ENCODE measurements at regions not wholly inside any gene's neighbourhood (a gene's known extent, or its start where the extent isn't known, plus 50 kb on each side); places are given as distances from the start of the nearest gene placed in this dataset.

DNA sequence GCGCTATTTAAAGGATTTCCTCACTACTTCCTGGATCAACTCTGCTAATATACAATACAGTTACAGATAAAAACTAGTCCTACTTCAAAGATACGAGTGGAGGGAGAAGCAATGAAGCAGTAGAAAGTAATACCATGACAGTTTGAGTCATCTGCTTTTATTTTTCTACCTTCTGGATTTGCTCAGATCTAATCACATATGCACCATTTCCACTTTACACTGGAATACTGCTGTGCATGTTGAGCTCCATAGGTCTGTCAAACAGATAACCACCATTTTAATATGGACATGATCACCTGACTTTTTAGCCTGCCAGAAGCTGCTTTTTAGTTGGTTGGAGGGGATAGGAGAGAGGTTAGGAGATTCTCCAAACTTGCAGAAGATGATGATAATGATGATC, 92.5 kb downstream of the MMUT start:
- Histone ChIP-seq H3K4me1 (ENCODE audit: control insufficient read depth, insufficient read depth, low read length) (no peaks in the 10 kb centered on the region), H3K27me3 (ENCODE audit: control insufficient read depth, insufficient read depth, low read length) (no peaks in the 10 kb centered on the region), H3K27ac (ENCODE audit: low read depth, low read length) (no peak overlapping the region), H3K4me3 (ENCODE audit: low read length) (no peak overlapping the region), H3K9ac (ENCODE audit: low read length) (no peak overlapping the region), H3K36me3 (ENCODE audit: control insufficient read depth, insufficient read depth, low read length) (no peaks in the 10 kb centered on the region)

DNA sequence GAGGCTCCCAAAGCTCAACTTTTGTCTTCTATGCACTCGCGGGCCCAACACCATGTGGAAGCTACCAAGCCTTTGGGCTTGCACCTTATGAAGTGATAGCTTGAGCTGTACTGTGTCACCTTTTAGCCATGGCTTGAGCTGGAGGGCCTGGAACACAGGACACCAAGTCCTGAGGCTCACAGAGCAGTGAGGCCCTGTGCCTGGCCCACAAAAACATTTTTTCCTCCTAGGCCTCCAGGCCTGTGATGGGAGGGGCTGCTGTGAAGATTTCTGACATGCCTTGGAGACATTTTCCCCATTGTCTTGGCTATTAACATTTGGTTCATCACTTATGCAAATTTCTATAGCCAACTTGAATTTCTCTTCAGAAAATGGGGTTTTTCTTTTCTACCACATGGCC, 96.5 kb downstream of the MMUT start:
- Histone ChIP-seq H3K27ac (ENCODE audit: low read depth, low read length) (no peak overlapping the region), H3K27me3 (ENCODE audit: control insufficient read depth, insufficient read depth, low read length) (no peaks in the 10 kb centered on the region), H3K4me3 (ENCODE audit: low read length) (no peak overlapping the region), H3K4me1 (ENCODE audit: control insufficient read depth, insufficient read depth, low read length) (no peaks in the 10 kb centered on the region), H3K9ac (ENCODE audit: low read length) (no peak overlapping the region), H3K36me3 (ENCODE audit: control insufficient read depth, insufficient read depth, low read length) (no peaks in the 10 kb centered on the region)

DNA sequence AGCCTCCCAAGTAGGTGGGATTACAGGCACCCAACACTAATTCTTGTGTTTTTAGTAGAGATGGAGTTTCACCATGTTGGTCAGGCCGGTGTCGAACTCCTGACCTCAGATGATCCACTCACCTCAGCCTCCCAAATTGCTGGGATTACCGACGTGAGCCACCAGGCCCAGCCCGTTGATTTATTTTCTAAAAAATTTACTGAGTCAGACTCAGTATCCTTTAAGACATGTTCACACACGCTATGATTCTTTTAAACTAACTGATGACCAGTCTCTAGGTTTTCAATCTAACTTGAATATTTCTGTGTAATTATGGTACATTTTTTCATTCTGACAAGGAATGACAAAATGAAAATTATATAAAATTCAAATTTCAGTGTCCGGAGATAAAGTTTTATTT, 114.5 kb downstream of the MMUT start:
- no peaks in the 10 kb centered on the region for H3K36me3 ChIP-seq (ENCODE audit: control insufficient read depth, insufficient read depth, low read length)
- no peaks in the 10 kb centered on the region for H3K27me3 ChIP-seq (ENCODE audit: control insufficient read depth, insufficient read depth, low read length)
- H3K4me1 ChIP-seq (ENCODE audit: control insufficient read depth, insufficient read depth, low read length): no peaks in the 10 kb centered on the region
- no peak overlapping the region for H3K9ac ChIP-seq (ENCODE audit: low read length)
- no peak overlapping the region for H3K27ac ChIP-seq (ENCODE audit: low read depth, low read length)
- H3K4me3 ChIP-seq (ENCODE audit: low read length): no peak overlapping the region

DNA sequence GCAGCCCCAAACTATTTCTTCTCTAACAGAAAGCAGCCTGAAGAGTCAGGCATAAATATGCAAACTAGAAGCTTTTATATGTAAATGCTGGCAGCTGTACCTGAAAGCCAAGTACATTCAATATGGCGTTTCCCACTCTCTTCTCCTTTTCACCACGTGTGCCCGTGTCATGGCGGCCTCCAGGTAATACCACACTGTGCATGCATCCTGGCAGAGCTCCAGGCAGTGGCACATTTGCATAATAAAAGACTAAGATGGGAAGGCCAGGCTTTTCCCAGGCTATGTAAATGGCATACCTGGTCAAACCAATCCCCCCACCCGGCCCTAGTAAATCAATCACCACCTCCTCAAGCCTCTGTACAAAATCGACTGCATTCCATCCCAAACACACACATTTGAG, 120.6 kb downstream of the MMUT start:
- H3K27me3 ChIP-seq (ENCODE audit: control insufficient read depth, insufficient read depth, low read length): no peaks in the 10 kb centered on the region
- no peak overlapping the region for H3K27ac ChIP-seq (ENCODE audit: low read depth, low read length)
- no peaks in the 10 kb centered on the region for H3K4me1 ChIP-seq (ENCODE audit: control insufficient read depth, insufficient read depth, low read length)
- H3K36me3 ChIP-seq (ENCODE audit: control insufficient read depth, insufficient read depth, low read length): no peaks in the 10 kb centered on the region
- H3K4me3 ChIP-seq (ENCODE audit: low read length): no peak overlapping the region
- no peak overlapping the region for H3K9ac ChIP-seq (ENCODE audit: low read length)

DNA sequence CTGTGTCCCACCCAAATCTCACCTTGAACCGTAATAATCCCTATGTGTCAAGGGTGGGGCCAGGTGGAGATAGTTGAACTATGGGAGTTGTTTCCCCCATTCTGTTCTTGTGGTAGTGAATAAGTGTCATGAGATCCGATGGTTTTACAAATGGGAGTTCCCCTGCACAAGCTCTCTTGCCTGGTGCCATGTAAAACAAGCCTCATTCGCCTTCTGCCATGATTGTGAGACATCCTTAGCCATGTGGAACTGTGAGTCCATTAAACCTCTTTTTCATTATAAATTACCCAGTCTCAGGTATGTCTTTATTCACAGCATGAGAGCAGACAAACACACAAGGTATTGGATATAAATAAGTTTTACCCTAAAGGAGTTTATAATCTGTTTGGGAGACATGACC, 121.2 kb downstream of the MMUT start:
- H3K27ac ChIP-seq (ENCODE audit: low read depth, low read length): no peak overlapping the region
- no peak overlapping the region for H3K9ac ChIP-seq (ENCODE audit: low read length)
- H3K36me3 ChIP-seq (ENCODE audit: control insufficient read depth, insufficient read depth, low read length): no peaks in the 10 kb centered on the region
- H3K4me1 ChIP-seq (ENCODE audit: control insufficient read depth, insufficient read depth, low read length): no peaks in the 10 kb centered on the region
- no peak overlapping the region for H3K4me3 ChIP-seq (ENCODE audit: low read length)
- H3K27me3 ChIP-seq (ENCODE audit: control insufficient read depth, insufficient read depth, low read length): no peaks in the 10 kb centered on the region

DNA sequence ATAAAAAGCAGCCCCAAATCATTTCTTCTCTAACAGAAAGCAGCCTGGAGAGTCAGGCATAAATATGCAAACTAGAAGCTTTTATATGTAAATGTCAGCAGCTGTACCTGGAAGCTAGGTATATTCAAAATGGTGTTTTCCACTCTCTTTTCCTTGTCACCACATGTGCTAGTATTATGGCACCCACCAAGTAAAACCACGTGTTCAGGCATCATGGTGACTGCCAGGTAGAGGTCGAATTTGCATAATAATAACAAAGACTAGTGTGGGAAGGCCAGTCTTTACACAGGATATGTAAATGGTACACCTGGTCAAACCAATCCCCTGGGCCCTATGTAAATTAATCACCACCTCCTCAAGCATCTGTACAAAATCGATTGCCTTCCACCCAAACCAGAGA, 124.0 kb downstream of the MMUT start:
- Histone ChIP-seq H3K4me1 (ENCODE audit: control insufficient read depth, insufficient read depth, low read length) (no peaks in the 10 kb centered on the region), H3K4me3 (ENCODE audit: low read length) (no peak overlapping the region), H3K36me3 (ENCODE audit: control insufficient read depth, insufficient read depth, low read length) (no peaks in the 10 kb centered on the region), H3K27ac (ENCODE audit: low read depth, low read length) (no peak overlapping the region), H3K9ac (ENCODE audit: low read length) (no peak overlapping the region), H3K27me3 (ENCODE audit: control insufficient read depth, insufficient read depth, low read length) (no peaks in the 10 kb centered on the region)

DNA sequence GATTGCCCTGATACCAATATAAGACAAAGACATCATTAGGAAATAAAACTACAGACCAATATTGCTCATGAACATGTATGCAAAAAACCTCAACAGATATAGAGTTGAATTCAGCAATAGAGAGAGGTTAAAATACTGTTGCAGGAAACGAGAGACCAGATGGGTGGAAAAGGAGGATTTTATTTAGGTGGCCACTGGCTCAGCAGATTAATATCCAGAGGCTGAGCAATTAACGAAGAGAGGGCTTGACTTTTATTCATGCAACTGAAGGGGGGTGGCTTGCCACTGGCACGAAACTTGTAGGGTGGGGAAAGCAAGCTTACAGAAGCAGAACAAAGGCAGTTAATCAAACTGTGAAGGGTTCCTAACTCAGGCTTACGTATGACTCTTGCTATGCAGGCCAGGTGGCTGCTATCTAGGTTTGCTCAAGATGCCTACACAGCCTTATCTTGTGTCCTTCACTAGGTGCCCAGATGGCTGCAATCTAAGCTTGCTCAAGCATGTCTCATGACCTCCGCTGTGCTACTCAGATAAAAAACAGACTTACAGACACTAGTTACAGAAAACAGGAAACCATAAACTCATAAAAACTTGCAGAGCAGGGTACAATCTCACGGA, 126.4 kb downstream of the MMUT start:
- no peaks in the 10 kb centered on the region for H3K4me1 ChIP-seq (ENCODE audit: control insufficient read depth, insufficient read depth, low read length)
- H3K27me3 ChIP-seq (ENCODE audit: control insufficient read depth, insufficient read depth, low read length): no peaks in the 10 kb centered on the region

DNA sequence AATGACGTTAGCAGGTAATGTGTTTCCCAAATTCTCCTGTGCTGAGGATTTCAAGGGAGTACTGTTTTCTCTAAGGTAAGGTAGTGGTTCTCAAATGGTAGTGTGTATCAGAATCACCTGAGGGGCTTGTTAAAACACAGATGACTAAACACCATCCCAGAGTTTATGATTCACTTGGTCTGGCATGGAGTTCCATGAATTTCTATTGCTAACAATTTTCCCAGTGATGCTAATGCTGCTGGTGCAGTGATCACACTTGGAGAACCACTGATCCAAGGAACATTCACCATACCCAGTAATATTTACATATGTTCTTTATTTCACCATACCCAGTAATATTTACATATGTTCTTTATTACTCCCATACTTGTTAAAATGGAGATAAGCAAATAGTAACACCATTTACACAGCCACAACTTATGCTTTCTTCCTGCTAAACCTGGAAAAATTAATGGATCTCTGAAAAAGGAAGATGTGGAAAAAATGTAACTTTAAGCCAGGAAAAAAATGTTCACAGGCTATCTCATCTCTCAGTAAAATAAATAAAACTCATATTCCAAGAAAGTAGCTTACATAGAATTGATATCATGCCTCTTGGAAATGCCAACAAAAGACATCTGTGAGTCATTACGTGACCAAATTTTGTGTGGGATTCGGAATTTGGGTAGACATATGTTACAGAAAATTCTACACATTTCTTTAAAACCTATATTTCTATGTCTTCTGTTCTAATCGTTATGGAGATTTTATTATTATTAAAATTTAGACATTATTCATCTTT, 129.5 kb downstream of the MMUT start:
- Histone ChIP-seq H3K36me3 (ENCODE audit: control insufficient read depth, insufficient read depth, low read length) (no peaks in the 10 kb centered on the region), H3K9ac (ENCODE audit: low read length) (no peak overlapping the region), H3K4me3 (ENCODE audit: low read length) (no peak overlapping the region), H3K27ac (ENCODE audit: low read depth, low read length) (no peak overlapping the region), H3K4me1 (ENCODE audit: control insufficient read depth, insufficient read depth, low read length) (peaks cover 2% of the 10 kb centered on the region), H3K27me3 (ENCODE audit: control insufficient read depth, insufficient read depth, low read length) (no peaks in the 10 kb centered on the region)

More for the DNA sequence above, 126.4 kb downstream of the MMUT start:
- no peaks in the 10 kb centered on the region for H3K36me3 ChIP-seq (ENCODE audit: control insufficient read depth, insufficient read depth, low read length)
- H3K4me3 ChIP-seq (ENCODE audit: low read length): no peak overlapping the region
- H3K27ac ChIP-seq (ENCODE audit: low read depth, low read length): no peak overlapping the region
- H3K9ac ChIP-seq (ENCODE audit: low read length): no peak overlapping the region

DNA sequence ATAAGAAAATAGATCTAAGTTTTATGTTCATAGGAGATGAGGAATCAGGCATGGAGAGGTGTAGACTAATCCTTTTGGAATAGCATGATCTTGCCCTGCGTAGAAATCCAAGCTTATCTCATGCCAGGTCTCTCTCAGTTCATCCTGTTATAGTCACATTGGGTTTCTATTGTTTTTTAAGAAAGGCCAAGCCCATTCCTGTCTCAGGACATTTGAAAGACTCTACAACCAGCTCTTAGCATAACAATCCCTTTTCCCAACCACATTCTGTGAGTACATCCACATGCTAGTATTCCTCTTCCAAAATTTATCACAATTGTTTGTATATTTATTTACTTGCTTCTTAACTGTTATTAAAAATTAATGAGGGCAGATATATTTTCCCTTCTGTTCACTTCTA, 130.3 kb downstream of the MMUT start:
- H3K9ac ChIP-seq (ENCODE audit: low read length): no peak overlapping the region
- peaks cover 10% of the 10 kb centered on the region for H3K4me1 ChIP-seq (ENCODE audit: control insufficient read depth, insufficient read depth, low read length)
- no peak overlapping the region for H3K4me3 ChIP-seq (ENCODE audit: low read length)
- no peaks in the 10 kb centered on the region for H3K36me3 ChIP-seq (ENCODE audit: control insufficient read depth, insufficient read depth, low read length)
- H3K27me3 ChIP-seq (ENCODE audit: control insufficient read depth, insufficient read depth, low read length): no peaks in the 10 kb centered on the region
- no peak overlapping the region for H3K27ac ChIP-seq (ENCODE audit: low read depth, low read length)

DNA sequence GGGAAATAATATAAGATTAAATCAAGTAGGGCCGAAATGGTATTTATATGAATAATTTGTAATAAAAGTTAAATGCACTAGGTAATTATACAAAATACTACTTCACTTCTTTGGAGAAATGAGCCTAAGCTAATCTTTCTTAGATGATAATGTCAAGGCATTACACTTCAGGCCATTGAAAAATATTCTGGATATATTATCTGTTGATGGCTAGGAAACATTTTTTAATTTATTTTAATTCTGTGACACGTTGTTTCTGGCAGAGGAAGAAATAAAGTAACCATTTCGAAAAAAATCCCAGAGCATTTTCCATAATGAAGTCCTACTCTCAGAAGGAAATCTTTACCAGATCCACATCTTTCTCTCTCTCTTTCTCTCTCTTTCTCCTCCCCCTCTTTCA, 133.9 kb downstream of the MMUT start:
- no peak overlapping the region for H3K4me3 ChIP-seq (ENCODE audit: low read length)
- H3K4me1 ChIP-seq (ENCODE audit: control insufficient read depth, insufficient read depth, low read length): peaks cover 16% of the 10 kb centered on the region
- H3K9ac ChIP-seq (ENCODE audit: low read length): no peak overlapping the region
- no peaks in the 10 kb centered on the region for H3K27me3 ChIP-seq (ENCODE audit: control insufficient read depth, insufficient read depth, low read length)
- H3K27ac ChIP-seq (ENCODE audit: low read depth, low read length): no peak overlapping the region
- H3K36me3 ChIP-seq (ENCODE audit: control insufficient read depth, insufficient read depth, low read length): no peaks in the 10 kb centered on the region

DNA sequence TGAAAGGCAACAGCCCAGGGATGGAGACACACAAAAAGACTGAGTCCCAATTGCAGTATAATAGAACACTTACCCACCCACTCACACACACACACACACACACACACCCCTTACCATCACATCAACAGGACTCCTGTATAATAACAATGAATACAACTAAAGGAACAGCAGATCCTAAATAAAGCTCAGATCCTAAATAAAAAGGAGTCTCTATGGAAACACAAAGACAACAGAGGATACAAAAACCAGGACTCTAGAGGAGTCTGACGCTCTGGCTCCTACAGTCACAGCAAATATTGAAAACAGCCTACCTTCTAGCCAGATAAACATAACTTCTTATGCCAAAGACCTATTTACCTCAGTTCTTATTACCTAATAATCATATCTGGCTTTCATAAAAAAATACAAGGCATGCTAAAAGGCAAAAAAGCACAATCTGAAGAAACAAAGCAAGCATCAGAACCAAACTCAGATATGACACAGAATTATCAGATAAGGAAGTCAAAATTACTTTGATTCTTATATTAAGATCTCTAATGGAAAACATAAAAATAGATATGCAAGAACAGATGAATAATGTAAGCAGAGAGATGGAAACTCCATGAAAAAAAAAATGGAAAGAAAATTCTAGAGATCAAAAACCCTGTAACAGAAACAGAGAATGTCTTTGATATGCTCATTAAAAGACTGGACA, 134.9 kb downstream of the MMUT start:
- no peaks in the 10 kb centered on the region for H3K36me3 ChIP-seq (ENCODE audit: control insufficient read depth, insufficient read depth, low read length)
- peak overlapping the region; percentile 60 for H3K27ac ChIP-seq (ENCODE audit: low read depth, low read length)

DNA sequence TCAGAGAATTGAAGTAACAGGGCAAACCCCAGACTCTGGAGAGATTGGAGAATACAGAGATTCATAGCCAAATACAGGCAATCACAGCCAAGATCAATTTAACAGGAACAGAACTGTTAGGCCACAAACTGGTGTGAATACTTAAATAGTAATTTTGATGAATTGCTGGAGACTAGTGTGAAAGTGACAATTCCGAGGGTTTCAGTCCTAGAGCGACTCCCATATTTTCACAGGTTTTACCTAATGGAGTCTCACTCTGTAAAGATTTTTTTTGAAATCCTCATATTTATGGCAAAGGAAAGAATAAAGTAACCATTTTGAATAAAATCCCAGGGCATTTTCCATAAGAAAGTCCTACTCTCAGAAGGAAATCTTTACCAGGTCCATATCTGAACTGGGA, 135.5 kb downstream of the MMUT start:
- H3K4me1 ChIP-seq (ENCODE audit: control insufficient read depth, insufficient read depth, low read length): peaks cover 16% of the 10 kb centered on the region
- H3K27me3 ChIP-seq (ENCODE audit: control insufficient read depth, insufficient read depth, low read length): no peaks in the 10 kb centered on the region
- H3K27ac ChIP-seq (ENCODE audit: low read depth, low read length): peak overlapping the region; percentile 60
- H3K36me3 ChIP-seq (ENCODE audit: control insufficient read depth, insufficient read depth, low read length): no peaks in the 10 kb centered on the region
- no peak overlapping the region for H3K9ac ChIP-seq (ENCODE audit: low read length)
- H3K4me3 ChIP-seq (ENCODE audit: low read length): no peak overlapping the region

More for the DNA sequence above, 134.9 kb downstream of the MMUT start:
- Histone ChIP-seq H3K4me1 (ENCODE audit: control insufficient read depth, insufficient read depth, low read length) (peaks cover 16% of the 10 kb centered on the region), H3K27me3 (ENCODE audit: control insufficient read depth, insufficient read depth, low read length) (no peaks in the 10 kb centered on the region), H3K4me3 (ENCODE audit: low read length) (no peak overlapping the region), H3K9ac (ENCODE audit: low read length) (no peak overlapping the region)

All from rectal smooth muscle tissue (tissue), 1 donor.